ENCODE measurements at regions not wholly inside any gene's neighbourhood (a gene's known extent, or its start where the extent isn't known, plus 50 kb on each side); places are given as distances from the start of the nearest gene placed in this dataset.

DNA sequence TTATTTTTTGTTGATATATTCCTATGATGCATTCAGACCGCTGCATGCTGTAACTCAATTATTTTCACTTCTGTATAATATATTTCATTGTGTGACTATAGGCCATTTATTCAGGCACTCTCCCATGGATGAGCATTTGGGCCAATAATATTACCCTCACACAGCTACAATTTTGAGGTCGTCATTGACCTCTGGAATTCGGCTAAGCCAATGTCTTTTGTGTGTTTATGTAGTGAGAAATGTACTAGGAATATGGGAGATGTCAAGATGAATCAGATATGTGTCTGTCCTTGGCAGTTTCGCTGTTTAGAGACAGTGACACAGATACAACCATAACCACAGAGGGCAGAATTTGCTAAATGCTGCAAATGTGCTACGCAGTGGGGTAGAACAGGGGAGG is 474.2 kb downstream of the ADRA2A start:
- no peak for DNase-seq (ENCODE audit: low spot score)
- TF ChIP-seq, protein P1, sequence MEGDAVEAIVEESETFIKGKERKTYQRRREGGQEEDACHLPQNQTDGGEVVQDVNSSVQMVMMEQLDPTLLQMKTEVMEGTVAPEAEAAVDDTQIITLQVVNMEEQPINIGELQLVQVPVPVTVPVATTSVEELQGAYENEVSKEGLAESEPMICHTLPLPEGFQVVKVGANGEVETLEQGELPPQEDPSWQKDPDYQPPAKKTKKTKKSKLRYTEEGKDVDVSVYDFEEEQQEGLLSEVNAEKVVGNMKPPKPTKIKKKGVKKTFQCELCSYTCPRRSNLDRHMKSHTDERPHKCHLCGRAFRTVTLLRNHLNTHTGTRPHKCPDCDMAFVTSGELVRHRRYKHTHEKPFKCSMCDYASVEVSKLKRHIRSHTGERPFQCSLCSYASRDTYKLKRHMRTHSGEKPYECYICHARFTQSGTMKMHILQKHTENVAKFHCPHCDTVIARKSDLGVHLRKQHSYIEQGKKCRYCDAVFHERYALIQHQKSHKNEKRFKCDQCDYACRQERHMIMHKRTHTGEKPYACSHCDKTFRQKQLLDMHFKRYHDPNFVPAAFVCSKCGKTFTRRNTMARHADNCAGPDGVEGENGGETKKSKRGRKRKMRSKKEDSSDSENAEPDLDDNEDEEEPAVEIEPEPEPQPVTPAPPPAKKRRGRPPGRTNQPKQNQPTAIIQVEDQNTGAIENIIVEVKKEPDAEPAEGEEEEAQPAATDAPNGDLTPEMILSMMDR (IDR thresholded peaks at IDR 0.05; ENCODE audit: extremely low read depth, missing control alignments) = no peak

DNA sequence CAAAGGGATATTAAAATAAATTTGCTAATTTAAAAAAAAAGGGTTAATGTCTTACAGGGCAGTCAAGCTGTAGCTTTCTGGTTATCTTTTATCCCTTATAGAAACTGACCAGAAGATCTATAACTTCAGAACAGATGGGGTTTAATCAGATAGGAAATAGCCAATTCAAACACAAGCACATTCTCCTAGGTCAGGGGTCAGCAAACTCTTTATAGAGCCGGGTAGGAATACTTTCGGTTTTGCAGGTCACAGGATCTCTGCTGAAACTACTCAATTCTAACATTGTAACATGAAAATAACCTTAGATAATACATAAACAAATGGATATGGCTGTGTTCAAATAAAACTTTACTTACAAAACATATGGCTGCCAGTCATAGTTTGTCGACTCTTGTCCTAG is 479.8 kb downstream of the ADRA2A start:
- TF ChIP-seq, protein P1 (IDR thresholded peaks at IDR 0.05; ENCODE audit: extremely low read depth, missing control alignments) = no peak
- DNase-seq (ENCODE audit: low spot score) = no peak

DNA sequence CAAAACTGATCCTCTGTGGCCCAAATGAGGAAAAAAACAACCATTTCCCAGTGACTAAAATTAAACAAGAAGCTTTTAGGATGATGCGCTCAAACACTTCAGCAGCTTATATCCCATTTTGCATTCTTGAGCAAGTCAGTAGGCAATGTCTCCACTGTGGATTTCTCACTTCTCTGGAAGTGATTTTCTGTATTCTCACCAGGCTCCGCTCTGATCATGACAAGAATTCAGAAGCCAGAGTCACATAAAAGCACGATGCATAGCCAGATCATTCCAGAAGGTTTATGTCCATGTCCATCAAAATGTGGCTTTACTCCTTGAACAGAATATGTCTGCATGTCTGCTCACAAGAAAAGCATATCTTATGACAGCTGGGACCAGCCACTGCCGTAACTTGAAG is 481.4 kb downstream of the ADRA2A start:
- TF ChIP-seq, protein P1 (IDR thresholded peaks at IDR 0.05; ENCODE audit: extremely low read depth, missing control alignments) = no peak
- no peak for DNase-seq (ENCODE audit: low spot score)

DNA sequence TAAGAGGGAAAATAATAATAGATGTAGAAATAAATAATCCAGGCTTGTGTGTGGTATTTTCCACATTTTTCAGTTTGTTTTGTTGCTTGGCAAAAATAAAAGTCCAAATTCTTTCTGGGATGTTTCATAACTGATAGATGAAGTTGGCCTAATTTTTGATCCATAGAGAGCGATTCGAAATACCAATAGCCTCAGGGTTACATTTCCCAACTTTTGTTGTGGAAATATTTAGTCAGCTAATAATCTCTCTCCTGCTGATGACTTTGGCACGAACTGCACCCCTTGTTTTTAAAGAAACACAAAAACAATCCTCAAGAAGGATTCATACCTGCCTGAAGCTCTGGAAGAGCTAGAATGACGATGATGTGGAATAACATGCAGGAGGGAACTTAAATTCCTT is 483.2 kb downstream of the ADRA2A start:
- no peak for DNase-seq (ENCODE audit: low spot score)
- TF ChIP-seq, protein P1 (IDR thresholded peaks at IDR 0.05; ENCODE audit: extremely low read depth, missing control alignments) = no peak

DNA sequence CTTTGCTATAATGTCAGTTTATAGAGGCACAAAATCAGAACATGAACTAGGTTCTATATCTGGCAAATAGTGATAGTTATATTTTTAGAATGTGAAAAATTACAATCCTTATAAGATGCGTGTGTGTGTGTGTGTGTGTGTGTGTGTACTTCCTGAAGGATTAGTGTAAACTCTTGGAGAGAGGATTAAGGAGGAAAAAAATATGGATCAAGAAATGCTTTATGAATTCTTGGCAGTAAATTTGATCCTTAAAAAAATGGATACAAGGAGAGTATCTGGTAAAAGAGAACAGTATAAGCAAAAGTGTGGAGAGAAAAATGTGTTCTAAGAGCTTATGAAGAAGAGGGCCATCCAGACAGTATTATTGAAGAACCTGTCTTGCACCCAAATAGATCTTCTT is 484.3 kb downstream of the ADRA2A start:
- TF ChIP-seq, protein P1 (IDR thresholded peaks at IDR 0.05; ENCODE audit: extremely low read depth, missing control alignments) = no peak
- no peak for DNase-seq (ENCODE audit: low spot score)

DNA sequence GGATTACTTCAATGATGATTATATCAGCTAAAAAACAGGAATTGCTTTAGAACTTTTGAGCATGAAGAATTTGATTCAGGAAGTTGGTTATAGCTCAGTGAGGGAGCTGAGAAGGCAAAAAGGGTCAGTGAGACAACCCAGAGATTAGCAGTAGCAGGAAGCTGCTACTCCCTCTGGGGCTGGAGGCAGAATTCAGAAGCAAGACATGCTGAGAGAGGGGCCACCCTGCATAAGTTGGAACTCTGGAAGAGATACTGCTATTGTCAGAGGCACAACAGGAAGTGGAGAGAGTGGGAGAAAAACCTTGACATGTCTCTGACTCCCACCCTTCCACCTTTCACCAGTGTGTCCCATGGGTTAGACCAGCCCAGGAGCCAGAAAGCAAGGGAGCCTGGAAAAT is 488.7 kb downstream of the ADRA2A start:
- TF ChIP-seq, protein P1 (IDR thresholded peaks at IDR 0.05; ENCODE audit: extremely low read depth, missing control alignments) = no peak
- no peak for DNase-seq (ENCODE audit: low spot score)

DNA sequence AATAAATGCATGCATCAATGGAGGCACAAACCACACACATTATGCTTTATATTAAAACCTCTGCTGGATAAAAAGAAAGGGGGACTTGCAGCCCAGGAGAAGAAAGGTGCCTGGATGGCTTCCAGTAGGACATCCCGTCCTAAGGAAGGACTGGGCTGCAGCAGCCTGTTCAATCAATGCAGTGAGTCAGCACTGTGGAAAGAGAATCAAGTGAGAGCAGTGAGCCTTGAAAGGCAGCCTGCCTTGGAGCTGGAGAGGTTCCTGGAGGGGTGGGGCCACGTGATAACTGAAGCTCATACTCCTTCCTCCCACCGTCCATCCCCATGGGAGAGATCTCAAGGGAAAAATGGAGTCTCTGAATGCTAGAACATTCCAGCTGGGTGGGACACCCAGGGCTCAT is 501.2 kb downstream of the ADRA2A start:
- TF ChIP-seq, protein P1 (IDR thresholded peaks at IDR 0.05; ENCODE audit: extremely low read depth, missing control alignments) = no peak
- no peak for DNase-seq (ENCODE audit: low spot score)

Data from GM20000 (cell line).